Esophagus muscularis mucosa (tissue), 4 donors: ENCODE measurements at regions not wholly inside any gene's neighbourhood (a gene's known extent, or its start where the extent isn't known, plus 50 kb on each side); places are given as distances from the start of the nearest gene placed in this dataset.

Experiments used
- DNase-seq: peaks from one replicate; pipeline ENCODE4 v3.0.0-alpha.2; 2017; ENCODE audit errors: extremely low spot score
- H3K27ac ChIP-seq, 4 donors: fragments of 200-600 bp; sonication (generic); replicated peaks in 1 of 4; 1 replicate in 3 of 4; 2 replicates in 1 of 4; pipeline ENCODE4 v1.5.1; 2016 to 2019; ENCODE audit warnings: mild to moderate bottlenecking in 1 of 4
- H3K27me3 ChIP-seq, 4 donors: fragments of 200-600 bp; sonication (generic); one replicate each; pipeline versions ENCODE4 v1.5.1 to v1.6.0; 2016 to 2019
- H3K36me3 ChIP-seq, 4 donors: fragments of 200-600 bp; sonication (generic); one replicate each; pipeline ENCODE4 v1.5.1; 2016 to 2019
- H3K4me1 ChIP-seq, 4 donors: fragments of 200-600 bp; sonication (generic); one replicate each; pipeline ENCODE4 v1.5.1; 2016 to 2019
- H3K4me3 ChIP-seq, 4 donors: fragments of 200-600 bp; sonication (generic); 1 replicate in 2 of 4; 2 replicates in 2 of 4; pipeline ENCODE4 v1.5.1; 2016 to 2019; ENCODE audit warnings: mild to moderate bottlenecking in 4 of 4, moderate library complexity in 1 of 4
- H3K9me3 ChIP-seq, 4 donors: fragments of 200-600 bp; sonication (generic); 1 replicate in 3 of 4; 2 replicates in 1 of 4; pipeline ENCODE4 v1.5.1; 2016 to 2019
- EP300 ChIP-seq: sonication (generic); formaldehyde crosslinking; IDR thresholded peaks from one replicate; pipeline ENCODE4 v1.6.1; 2017; ENCODE audit warnings: antibody characterized with exemption
- POLR2A ChIP-seq: fragments of 450-650 bp; IDR thresholded peaks from one replicate; pipeline ENCODE4 v1.6.1; 2017; ENCODE audit warnings: antibody characterized with exemption, moderate library complexity, mild to moderate bottlenecking, low read depth
- POLR2AphosphoS5 ChIP-seq, 2 donors: sonication (generic); formaldehyde crosslinking; IDR thresholded peaks; one replicate each; pipeline ENCODE4 v1.6.1; 2017; ENCODE audit warnings: antibody characterized with exemption in 2 of 2
- WGBS: methylation state at CpG from one replicate; pipeline ENCODE4 v1.1.5; 2018; 5-methylcytosine and 5-hydroxymethylcytosine counted together
- intact Hi-C: fragments of 100-400 bp; cut with DNase I; formaldehyde crosslinking; loops from one replicate; pipeline ENCODE4 v1.15.1; 2023
- TF ChIP-seq, protein P1 (sequence below), 3 experiments: fragments of 200-600 bp in 2 of 3; fragments of 450-650 bp in 1 of 3; sonication (generic) in 2 of 3; IDR thresholded peaks; one replicate each; pipeline ENCODE4 v1.5.1; 2017 to 2019; ENCODE audit warnings: antibody characterized with exemption in 3 of 3, mild to moderate bottlenecking in 2 of 3, moderate library complexity in 1 of 3

DNA sequence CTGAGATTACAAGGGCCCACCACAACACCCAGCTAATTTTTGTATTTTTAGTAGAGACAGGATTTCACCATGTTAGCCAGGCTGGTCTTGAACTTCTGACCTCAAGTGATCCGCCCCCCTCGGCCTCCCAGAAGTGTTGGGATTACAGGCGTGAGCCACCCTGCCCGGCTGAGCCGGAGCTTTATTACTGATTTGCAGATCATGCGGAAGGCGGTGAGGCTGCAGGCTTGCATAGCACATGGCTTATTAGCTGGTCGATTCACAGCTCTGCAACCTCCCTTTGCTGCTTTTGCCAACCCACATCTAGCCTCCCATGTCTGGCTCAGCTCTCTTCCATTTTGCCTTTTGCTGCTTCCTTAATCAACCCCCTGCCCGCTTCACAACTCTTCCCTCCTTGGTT lies 210.3 kb downstream of the VAPA start:
- intact Hi-C loops, result no loop called here
- WGBS, result 97% methylated on average over 9 of the region's 9 CpGs
- no peak for DNase-seq

GRCh38 chr18:10124557-10124956 lies 210.7 kb downstream of the VAPA start:
- peaks cover 11 to 19% (median 15%) of the 10 kb centered on the region in 4 donors for H3K4me1 ChIP-seq
- no peak overlapping the region for H3K27ac ChIP-seq
- no peak overlapping the region for H3K4me3 ChIP-seq
- peaks cover 0 to 2% (median under 1%) of the 10 kb centered on the region in 4 donors for H3K9me3 ChIP-seq
- H3K27me3 ChIP-seq, result no peaks in the 10 kb centered on the region
- no peaks in the 10 kb centered on the region for H3K36me3 ChIP-seq
- intact Hi-C loops, result no loop called here
- DNase-seq, result no peak
- WGBS, result 73% methylated on average over 4 of the region's 4 CpGs
- TF ChIP-seq EP300 (no peak), POLR2A (no peak), POLR2AphosphoS5 (IDR thresholded peaks at IDR 0.05) (no peak)

More for the DNA sequence above, 210.3 kb downstream of the VAPA start:
- Histone ChIP-seq H3K27ac (no peak overlapping the region), H3K4me1 (peaks cover 11 to 19% (median 15%) of the 10 kb centered on the region in 4 donors), H3K36me3 (no peaks in the 10 kb centered on the region), H3K27me3 (no peaks in the 10 kb centered on the region), H3K9me3 (peaks cover 0 to 7% (median 4%) of the 10 kb centered on the region in 4 donors), H3K4me3 (no peak overlapping the region)
- TF ChIP-seq, protein P1, sequence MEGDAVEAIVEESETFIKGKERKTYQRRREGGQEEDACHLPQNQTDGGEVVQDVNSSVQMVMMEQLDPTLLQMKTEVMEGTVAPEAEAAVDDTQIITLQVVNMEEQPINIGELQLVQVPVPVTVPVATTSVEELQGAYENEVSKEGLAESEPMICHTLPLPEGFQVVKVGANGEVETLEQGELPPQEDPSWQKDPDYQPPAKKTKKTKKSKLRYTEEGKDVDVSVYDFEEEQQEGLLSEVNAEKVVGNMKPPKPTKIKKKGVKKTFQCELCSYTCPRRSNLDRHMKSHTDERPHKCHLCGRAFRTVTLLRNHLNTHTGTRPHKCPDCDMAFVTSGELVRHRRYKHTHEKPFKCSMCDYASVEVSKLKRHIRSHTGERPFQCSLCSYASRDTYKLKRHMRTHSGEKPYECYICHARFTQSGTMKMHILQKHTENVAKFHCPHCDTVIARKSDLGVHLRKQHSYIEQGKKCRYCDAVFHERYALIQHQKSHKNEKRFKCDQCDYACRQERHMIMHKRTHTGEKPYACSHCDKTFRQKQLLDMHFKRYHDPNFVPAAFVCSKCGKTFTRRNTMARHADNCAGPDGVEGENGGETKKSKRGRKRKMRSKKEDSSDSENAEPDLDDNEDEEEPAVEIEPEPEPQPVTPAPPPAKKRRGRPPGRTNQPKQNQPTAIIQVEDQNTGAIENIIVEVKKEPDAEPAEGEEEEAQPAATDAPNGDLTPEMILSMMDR (IDR thresholded peaks at IDR 0.05), result no peak
- no peak for TF ChIP-seq POLR2A
- no peak for TF ChIP-seq POLR2AphosphoS5 (IDR thresholded peaks at IDR 0.05)
- TF ChIP-seq EP300, result no peak

GRCh38 chr18:10124967-10125366 lies 211.2 kb downstream of the VAPA start:
- Histone ChIP-seq H3K27ac (no peak overlapping the region), H3K36me3 (no peaks in the 10 kb centered on the region), H3K4me3 (no peak overlapping the region), H3K27me3 (no peaks in the 10 kb centered on the region), H3K9me3 (no peaks in the 10 kb centered on the region), H3K4me1 (peaks cover 11 to 19% (median 15%) of the 10 kb centered on the region in 4 donors)
- TF ChIP-seq, protein P1 (IDR thresholded peaks at IDR 0.05), result no peak
- TF ChIP-seq EP300 (no peak), POLR2A (no peak), POLR2AphosphoS5 (IDR thresholded peaks at IDR 0.05) (no peak)
- WGBS, result 76% methylated on average over 3 of the region's 3 CpGs
- intact Hi-C loops, result no loop called here
- DNase-seq, result no peak

GRCh38 chr18:10127729-10128128 lies 213.9 kb downstream of the VAPA start:
- Histone ChIP-seq H3K27ac (no peak overlapping the region), H3K4me1 (peaks cover 14 to 23% (median 15%) of the 10 kb centered on the region in 4 donors), H3K36me3 (no peaks in the 10 kb centered on the region), H3K9me3 (no peaks in the 10 kb centered on the region), H3K27me3 (peaks cover 0 to 23% (median 0%) of the 10 kb centered on the region in 4 donors), H3K4me3 (no peak overlapping the region)
- WGBS, result 60% methylated on average over 5 of the region's 5 CpGs
- TF ChIP-seq, protein P1 (IDR thresholded peaks at IDR 0.05), result no peak
- no peak for TF ChIP-seq POLR2A
- no peak for TF ChIP-seq POLR2AphosphoS5 (IDR thresholded peaks at IDR 0.05)
- DNase-seq, result no peak
- intact Hi-C loops, result no loop called here

GRCh38 chr18:10128921-10129501 lies 215.2 kb downstream of the VAPA start:
- no peak for TF ChIP-seq POLR2A
- no peak for TF ChIP-seq POLR2AphosphoS5 (IDR thresholded peaks at IDR 0.05)
- TF ChIP-seq EP300, result no peak
- TF ChIP-seq, protein P1 (IDR thresholded peaks at IDR 0.05), result no peak
- WGBS, result 94% methylated on average over 8 of the region's 8 CpGs
- peaks cover 10 to 15% (median 12%) of the 10 kb centered on the region in 4 donors for H3K4me1 ChIP-seq
- intact Hi-C loops, result no loop called here
- no peak for DNase-seq
- H3K36me3 ChIP-seq, result no peaks in the 10 kb centered on the region
- H3K9me3 ChIP-seq, result no peaks in the 10 kb centered on the region
- H3K27me3 ChIP-seq, result peaks cover 0 to 23% (median 0%) of the 10 kb centered on the region in 4 donors
- H3K27ac ChIP-seq, result no peak overlapping the region
- no peak overlapping the region for H3K4me3 ChIP-seq
